IPS-15b (cell line): ENCODE measurements at regions not wholly inside any gene's neighbourhood (a gene's known extent, or its start where the extent isn't known, plus 50 kb on each side); places are given as distances from the start of the nearest gene placed in this dataset.

Experiments used
- H3K27me3 ChIP-seq: one replicate; pipeline ENCODE4 v1.6.1; 2013; ENCODE audit warnings: low read length; ENCODE audit not compliant: control insufficient read depth, insufficient read depth
- H3K36me3 ChIP-seq: one replicate; pipeline ENCODE4 v1.6.1; 2013; ENCODE audit warnings: low read length; ENCODE audit not compliant: control insufficient read depth, insufficient read depth
- H3K4me1 ChIP-seq: one replicate; pipeline ENCODE4 v1.6.1; 2013; ENCODE audit warnings: mild to moderate bottlenecking, low read length; ENCODE audit not compliant: control insufficient read depth, insufficient read depth
- H3K4me3 ChIP-seq: one replicate; pipeline ENCODE4 v1.5.1; 2013; ENCODE audit warnings: low read depth, low read length
- H3K9ac ChIP-seq: one replicate; pipeline ENCODE4 v1.6.1; 2013; ENCODE audit warnings: low read depth, mild to moderate bottlenecking, low read length
- H3K9me3 ChIP-seq: one replicate; pipeline ENCODE4 v1.6.1; 2013; ENCODE audit warnings: mild to moderate bottlenecking, low read length; ENCODE audit not compliant: control insufficient read depth, insufficient read depth

GRCh38 chr10:4532976-4533375, 293.0 kb upstream of the AKR1E2 start:
- Histone ChIP-seq H3K36me3 (no peaks in the 10 kb centered on the region), H3K4me3 (no peak overlapping the region), H3K27me3 (no peaks in the 10 kb centered on the region), H3K4me1 (no peaks in the 10 kb centered on the region), H3K9me3 (peaks cover 1% of the 10 kb centered on the region), H3K9ac (no peak overlapping the region)

DNA sequence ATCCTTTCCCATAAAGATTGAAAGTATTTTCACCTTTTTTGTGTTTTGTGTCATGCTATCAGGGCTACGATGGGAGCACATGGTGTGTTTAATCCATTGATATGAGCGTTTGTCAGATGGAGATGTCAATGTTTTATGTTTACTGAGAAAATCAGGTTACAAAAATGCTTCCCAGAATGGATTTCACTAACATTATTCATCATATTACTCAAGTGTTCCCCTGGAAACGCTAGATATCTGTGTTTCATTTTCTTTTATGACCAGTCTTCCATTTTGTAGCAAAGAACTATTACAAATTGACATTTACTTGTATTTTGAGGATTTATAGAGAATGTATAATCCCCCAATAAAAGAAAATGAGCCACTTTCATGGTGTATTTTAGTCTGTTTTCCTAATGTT, 293.5 kb upstream of the AKR1E2 start:
- H3K9me3 ChIP-seq: no peaks in the 10 kb centered on the region
- H3K36me3 ChIP-seq: no peaks in the 10 kb centered on the region
- H3K27me3 ChIP-seq: no peaks in the 10 kb centered on the region
- H3K4me1 ChIP-seq: no peaks in the 10 kb centered on the region
- H3K4me3 ChIP-seq: no peak overlapping the region
- no peak overlapping the region for H3K9ac ChIP-seq

- H3K9me3 ChIP-seq: no peaks in the 10 kb centered on the region
- no peak overlapping the region for H3K9ac ChIP-seq
- no peaks in the 10 kb centered on the region for H3K36me3 ChIP-seq
- H3K4me1 ChIP-seq: no peaks in the 10 kb centered on the region
- H3K27me3 ChIP-seq: no peaks in the 10 kb centered on the region
- no peak overlapping the region for H3K4me3 ChIP-seq
Measured at GRCh38 chr10:4532011-4532410, 294.0 kb upstream of the AKR1E2 start.

GRCh38 chr10:4529266-4529665, 296.7 kb upstream of the AKR1E2 start:
- Histone ChIP-seq H3K27me3 (no peaks in the 10 kb centered on the region), H3K9me3 (no peaks in the 10 kb centered on the region), H3K4me3 (no peak overlapping the region), H3K4me1 (no peaks in the 10 kb centered on the region), H3K9ac (no peak overlapping the region), H3K36me3 (no peaks in the 10 kb centered on the region)

- Histone ChIP-seq H3K4me3 (no peak overlapping the region), H3K4me1 (no peaks in the 10 kb centered on the region), H3K36me3 (no peaks in the 10 kb centered on the region), H3K9me3 (no peaks in the 10 kb centered on the region), H3K9ac (no peak overlapping the region), H3K27me3 (no peaks in the 10 kb centered on the region)
Measured at GRCh38 chr10:4527281-4527970, 298.6 kb upstream of the AKR1E2 start.

GRCh38 chr10:4526311-4526731, 299.7 kb upstream of the AKR1E2 start:
- Histone ChIP-seq H3K9ac (no peak overlapping the region), H3K4me1 (no peaks in the 10 kb centered on the region), H3K4me3 (no peak overlapping the region), H3K36me3 (no peaks in the 10 kb centered on the region), H3K9me3 (no peaks in the 10 kb centered on the region), H3K27me3 (no peaks in the 10 kb centered on the region)

DNA sequence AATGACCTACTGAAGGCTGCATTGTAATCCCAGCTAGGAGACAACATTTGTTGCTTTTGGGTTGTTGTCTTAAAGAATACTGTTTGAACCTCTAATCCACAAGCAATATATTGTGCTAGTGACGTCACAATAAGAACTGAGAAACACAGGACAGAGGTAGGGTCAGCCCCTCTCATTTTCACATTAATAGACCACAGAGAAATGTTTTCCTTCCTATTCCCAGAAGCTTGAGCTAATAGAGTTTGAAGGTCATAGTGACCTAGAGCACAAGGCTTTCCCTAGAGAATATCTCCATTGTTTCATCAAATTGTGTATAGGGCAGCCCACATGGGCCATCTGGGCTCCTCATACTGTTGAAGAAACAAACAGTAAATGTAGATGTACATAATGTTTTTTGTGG, 300.9 kb upstream of the AKR1E2 start:
- H3K9ac ChIP-seq: no peak overlapping the region
- H3K4me3 ChIP-seq: no peak overlapping the region
- no peaks in the 10 kb centered on the region for H3K9me3 ChIP-seq
- H3K36me3 ChIP-seq: no peaks in the 10 kb centered on the region
- no peaks in the 10 kb centered on the region for H3K27me3 ChIP-seq
- H3K4me1 ChIP-seq: no peaks in the 10 kb centered on the region

DNA sequence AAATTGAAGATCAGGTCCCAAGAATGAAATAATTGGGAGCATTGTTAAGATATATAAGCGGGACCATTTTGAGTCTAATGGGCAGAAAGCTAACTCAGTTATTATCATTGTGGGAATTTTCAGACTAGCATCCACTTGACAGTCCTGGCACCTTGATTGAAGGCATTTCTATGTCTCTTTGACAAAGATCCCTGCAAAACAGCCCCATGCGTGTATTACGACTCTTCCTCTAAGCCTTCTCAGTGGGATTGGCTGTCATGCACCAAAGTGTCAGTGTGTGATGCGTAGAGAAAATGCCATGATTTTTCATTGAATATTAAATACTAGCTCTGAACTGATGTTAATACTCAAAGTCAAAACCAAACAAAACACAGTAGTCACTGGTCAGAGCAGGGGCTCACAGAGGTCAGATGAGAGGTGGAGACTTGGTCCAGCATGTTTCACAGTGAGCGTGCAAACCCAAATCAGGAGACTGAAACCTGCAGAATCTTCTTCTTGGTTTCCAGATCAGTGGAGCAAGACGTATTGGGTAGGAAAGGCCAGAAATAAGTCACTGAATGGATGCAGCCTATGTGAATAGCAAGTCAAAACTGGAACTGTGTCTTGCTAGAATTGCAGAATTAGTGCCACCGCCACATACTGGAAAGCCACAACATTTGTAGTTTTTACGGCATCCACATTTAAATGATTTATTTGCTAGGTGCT, 303.6 kb upstream of the AKR1E2 start:
- no peaks in the 10 kb centered on the region for H3K4me1 ChIP-seq

DNA sequence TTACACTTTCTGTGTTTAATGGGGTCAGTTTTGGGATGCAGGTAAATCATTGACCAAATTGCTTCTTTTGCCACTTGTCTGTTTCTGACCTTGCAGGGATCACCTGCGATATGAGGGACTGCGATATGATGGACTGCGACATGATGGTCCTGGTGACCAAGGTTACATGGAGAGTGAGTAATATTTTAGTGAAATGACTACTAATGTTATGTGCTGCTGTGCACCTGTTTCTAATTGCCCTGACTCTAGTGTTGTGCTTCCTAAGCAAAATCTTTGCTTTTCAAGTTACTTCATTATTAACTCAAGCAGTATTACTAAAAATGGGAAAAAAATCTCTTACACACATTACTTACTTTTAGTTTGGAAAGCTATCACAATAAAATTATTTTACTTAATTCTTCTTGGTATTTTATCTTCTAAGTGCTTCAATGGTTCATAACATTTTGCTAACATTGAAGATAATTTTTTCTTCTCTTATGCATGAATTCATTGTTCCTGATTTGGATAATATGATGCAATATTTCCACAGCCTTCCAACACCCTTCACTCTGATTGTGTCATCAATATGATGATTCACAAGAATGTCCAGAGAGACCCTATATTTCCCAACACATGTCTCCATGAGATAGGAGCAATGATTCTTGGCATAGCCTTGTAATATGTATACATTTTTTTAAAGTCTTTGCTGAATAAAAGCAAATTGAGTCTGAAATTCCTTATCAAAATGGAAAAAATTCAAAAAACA, 306.2 kb upstream of the AKR1E2 start:
- Histone ChIP-seq H3K9ac (no peak overlapping the region), H3K9me3 (no peaks in the 10 kb centered on the region), H3K36me3 (no peaks in the 10 kb centered on the region), H3K4me3 (no peak overlapping the region), H3K4me1 (no peaks in the 10 kb centered on the region), H3K27me3 (no peaks in the 10 kb centered on the region)

More for the DNA sequence above, 303.6 kb upstream of the AKR1E2 start:
- no peak overlapping the region for H3K4me3 ChIP-seq
- H3K36me3 ChIP-seq: no peaks in the 10 kb centered on the region
- H3K9me3 ChIP-seq: no peaks in the 10 kb centered on the region
- H3K27me3 ChIP-seq: no peaks in the 10 kb centered on the region
- H3K9ac ChIP-seq: no peak overlapping the region

GRCh38 chr10:4517746-4518145, 308.3 kb upstream of the AKR1E2 start:
- Histone ChIP-seq H3K4me1 (no peaks in the 10 kb centered on the region), H3K36me3 (no peaks in the 10 kb centered on the region)

GRCh38 chr10:4515721-4516120, 310.3 kb upstream of the AKR1E2 start:
- H3K4me1 ChIP-seq: no peaks in the 10 kb centered on the region
- H3K9me3 ChIP-seq: no peaks in the 10 kb centered on the region
- H3K27me3 ChIP-seq: no peaks in the 10 kb centered on the region
- H3K36me3 ChIP-seq: no peaks in the 10 kb centered on the region
- no peak overlapping the region for H3K9ac ChIP-seq
- H3K4me3 ChIP-seq: no peak overlapping the region

More at GRCh38 chr10:4517746-4518145, 308.3 kb upstream of the AKR1E2 start:
- Histone ChIP-seq H3K9ac (no peak overlapping the region), H3K4me3 (no peak overlapping the region), H3K27me3 (no peaks in the 10 kb centered on the region), H3K9me3 (no peaks in the 10 kb centered on the region)
